ENCODE measurements at regions not wholly inside any gene's neighbourhood (a gene's known extent, or its start where the extent isn't known, plus 50 kb on each side); places are given as distances from the start of the nearest gene placed in this dataset.

DNA sequence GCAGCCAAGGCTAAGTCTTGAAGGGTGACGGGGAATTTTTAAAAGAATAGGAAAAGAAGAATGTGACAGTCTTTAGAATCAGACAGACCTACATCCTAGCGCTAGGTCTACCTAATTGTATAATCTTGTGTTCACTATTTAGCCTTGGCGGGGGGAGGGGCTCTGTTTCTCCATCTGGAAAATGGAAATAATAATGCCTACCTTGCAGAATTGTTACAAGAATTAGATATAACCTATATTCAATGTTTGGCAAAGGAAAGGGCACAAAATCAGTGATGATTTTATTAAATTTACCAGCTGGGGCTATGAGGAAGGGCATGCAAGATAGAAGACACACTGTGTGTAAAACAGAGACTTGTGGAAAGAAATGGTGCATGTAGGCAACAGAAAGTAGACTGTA, 154.8 kb downstream of the ZBTB18 start:
- DNase-seq (ENCODE audit: low spot score), result no peak
- Histone ChIP-seq H3K27ac (no peak overlapping the region), H3K4me1 (no peaks in the 10 kb centered on the region), H3K79me2 (ENCODE audit: low read depth) (no peaks in the 10 kb centered on the region), H3F3A (ENCODE audit: low read depth) (no peaks in the 10 kb centered on the region), H3K4me3 (no peak overlapping the region), H3K9ac (no peak overlapping the region), H2AFZ (replicated peaks) (no peak overlapping the region), H3K36me3 (no peaks in the 10 kb centered on the region), H3K27me3 (no peaks in the 10 kb centered on the region), H3K9me3 (ENCODE audit: low read depth) (no peaks in the 10 kb centered on the region), H4K20me1 (ENCODE audit: low read depth) (no peaks in the 10 kb centered on the region), H3K4me2 (no peak overlapping the region)
- no peaks in the 10 kb centered on the region for H3K27me3 Mint-ChIP-seq (ENCODE audit: insufficient read depth, low read depth)
- H3K27ac Mint-ChIP-seq, result no peak overlapping the region
- no peaks in the 10 kb centered on the region for H3K9me3 Mint-ChIP-seq
- no peak overlapping the region for H3K4me3 Mint-ChIP-seq
- no peaks in the 10 kb centered on the region for H3K4me1 Mint-ChIP-seq
- TF ChIP-seq, protein P1, sequence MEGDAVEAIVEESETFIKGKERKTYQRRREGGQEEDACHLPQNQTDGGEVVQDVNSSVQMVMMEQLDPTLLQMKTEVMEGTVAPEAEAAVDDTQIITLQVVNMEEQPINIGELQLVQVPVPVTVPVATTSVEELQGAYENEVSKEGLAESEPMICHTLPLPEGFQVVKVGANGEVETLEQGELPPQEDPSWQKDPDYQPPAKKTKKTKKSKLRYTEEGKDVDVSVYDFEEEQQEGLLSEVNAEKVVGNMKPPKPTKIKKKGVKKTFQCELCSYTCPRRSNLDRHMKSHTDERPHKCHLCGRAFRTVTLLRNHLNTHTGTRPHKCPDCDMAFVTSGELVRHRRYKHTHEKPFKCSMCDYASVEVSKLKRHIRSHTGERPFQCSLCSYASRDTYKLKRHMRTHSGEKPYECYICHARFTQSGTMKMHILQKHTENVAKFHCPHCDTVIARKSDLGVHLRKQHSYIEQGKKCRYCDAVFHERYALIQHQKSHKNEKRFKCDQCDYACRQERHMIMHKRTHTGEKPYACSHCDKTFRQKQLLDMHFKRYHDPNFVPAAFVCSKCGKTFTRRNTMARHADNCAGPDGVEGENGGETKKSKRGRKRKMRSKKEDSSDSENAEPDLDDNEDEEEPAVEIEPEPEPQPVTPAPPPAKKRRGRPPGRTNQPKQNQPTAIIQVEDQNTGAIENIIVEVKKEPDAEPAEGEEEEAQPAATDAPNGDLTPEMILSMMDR (IDR thresholded peaks at IDR 0.05), result no peak
- TF ChIP-seq EZH2 (IDR thresholded peaks at IDR 0.05) (no peak), EZH2phosphoT487 (IDR thresholded peaks at IDR 0.05) (no peak)
- no peaks in the 10 kb centered on the region for H3K36me3 Mint-ChIP-seq

DNA sequence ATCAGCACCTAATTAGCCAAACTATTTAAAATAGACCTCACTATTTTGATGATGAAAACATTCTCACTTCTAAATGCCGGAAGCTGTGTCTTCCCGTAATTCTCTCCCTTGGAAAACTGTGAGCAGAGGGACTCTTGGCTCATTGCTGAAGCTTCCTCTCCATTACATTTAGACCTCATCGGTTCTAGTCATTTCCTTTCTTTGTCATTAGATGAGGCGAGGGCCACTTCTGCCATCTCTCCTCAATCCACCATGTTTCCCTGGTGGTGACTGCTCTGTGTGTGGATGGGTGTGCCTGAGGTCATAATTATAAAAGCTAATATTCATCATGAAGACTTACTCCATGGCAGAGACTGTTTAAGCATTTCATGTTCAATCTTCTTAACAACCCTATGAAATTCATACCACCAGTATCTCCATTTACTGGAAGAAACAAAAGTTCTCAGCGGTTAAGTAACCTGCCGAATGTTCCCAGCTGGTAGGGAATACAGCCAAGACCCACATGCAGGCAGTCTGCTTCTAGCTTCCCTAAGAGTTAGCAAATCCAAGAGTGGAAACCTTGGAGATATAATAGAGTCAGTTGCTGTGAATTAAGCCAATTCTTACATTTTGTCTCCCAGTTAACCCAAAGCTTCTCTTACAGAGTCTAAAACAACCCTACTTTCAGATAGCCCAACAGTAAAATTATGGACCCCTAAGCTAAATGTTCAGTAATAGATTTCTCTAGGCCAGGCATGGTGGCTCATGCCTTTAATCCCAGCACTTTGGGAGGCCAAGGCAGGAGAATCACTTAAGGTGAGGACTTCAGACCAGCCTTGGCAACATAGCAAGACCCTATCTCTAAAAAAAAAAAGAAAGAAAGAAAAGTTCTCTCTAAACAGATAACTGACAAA, 156.2 kb downstream of the ZBTB18 start:
- Histone ChIP-seq H3K9ac (no peak overlapping the region), H3K4me1 (no peaks in the 10 kb centered on the region), H3K9me3 (ENCODE audit: low read depth) (no peaks in the 10 kb centered on the region), H3K4me2 (no peak overlapping the region), H4K20me1 (ENCODE audit: low read depth) (no peaks in the 10 kb centered on the region), H3K36me3 (no peaks in the 10 kb centered on the region), H3F3A (ENCODE audit: low read depth) (no peaks in the 10 kb centered on the region), H3K27me3 (no peaks in the 10 kb centered on the region), H2AFZ (replicated peaks) (no peak overlapping the region), H3K27ac (no peak overlapping the region), H3K4me3 (no peak overlapping the region), H3K79me2 (ENCODE audit: low read depth) (no peaks in the 10 kb centered on the region)
- Mint-ChIP-seq H3K27ac (no peak overlapping the region), H3K27me3 (ENCODE audit: insufficient read depth, low read depth) (no peaks in the 10 kb centered on the region), H3K4me3 (no peak overlapping the region), H3K36me3 (no peaks in the 10 kb centered on the region), H3K9me3 (no peaks in the 10 kb centered on the region), H3K4me1 (peaks cover 2% of the 10 kb centered on the region)
- TF ChIP-seq EZH2 (IDR thresholded peaks at IDR 0.05) (no peak), EZH2phosphoT487 (IDR thresholded peaks at IDR 0.05) (no peak)
- TF ChIP-seq, protein P1 (IDR thresholded peaks at IDR 0.05), result no peak
- DNase-seq (ENCODE audit: low spot score), result no peak

DNA sequence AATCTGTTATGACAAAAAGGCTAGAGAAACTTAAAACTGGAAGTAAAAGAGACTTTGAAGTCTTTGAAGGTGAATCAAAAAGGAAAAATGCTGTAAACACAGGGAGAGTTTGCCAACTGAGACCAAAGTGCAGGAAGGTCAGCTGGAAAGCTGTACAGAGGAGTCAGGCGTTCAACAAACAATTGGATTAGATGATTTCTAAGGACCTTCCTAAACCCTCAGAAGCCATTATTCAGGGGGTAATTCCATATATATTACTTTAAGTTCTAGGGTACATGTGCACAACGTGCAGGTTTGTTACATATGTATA, 156.8 kb downstream of the ZBTB18 start:
- TF ChIP-seq, protein P1 (IDR thresholded peaks at IDR 0.05), result no peak
- TF ChIP-seq EZH2 (IDR thresholded peaks at IDR 0.05), result no peak
- Mint-ChIP-seq H3K4me3 (no peak overlapping the region), H3K36me3 (no peaks in the 10 kb centered on the region), H3K27ac (no peak overlapping the region), H3K4me1 (peaks cover 2% of the 10 kb centered on the region), H3K27me3 (ENCODE audit: insufficient read depth, low read depth) (no peaks in the 10 kb centered on the region), H3K9me3 (no peaks in the 10 kb centered on the region)
- no peak overlapping the region for H2AFZ ChIP-seq (replicated peaks)
- DNase-seq (ENCODE audit: low spot score), result no peak
- H3K27me3 ChIP-seq, result no peaks in the 10 kb centered on the region
- no peak overlapping the region for H3K4me2 ChIP-seq
- H4K20me1 ChIP-seq (ENCODE audit: low read depth), result no peaks in the 10 kb centered on the region
- H3K79me2 ChIP-seq (ENCODE audit: low read depth), result no peaks in the 10 kb centered on the region
- H3K4me1 ChIP-seq, result no peaks in the 10 kb centered on the region
- no peak overlapping the region for H3K9ac ChIP-seq
- H3K36me3 ChIP-seq, result no peaks in the 10 kb centered on the region
- H3K27ac ChIP-seq, result no peak overlapping the region
- H3F3A ChIP-seq (ENCODE audit: low read depth), result no peaks in the 10 kb centered on the region
- no peaks in the 10 kb centered on the region for H3K9me3 ChIP-seq (ENCODE audit: low read depth)
- no peak overlapping the region for H3K4me3 ChIP-seq

All from neural progenitor cell (in vitro differentiated cells).